ENCODE measurements at regions not wholly inside any gene's neighbourhood (a gene's known extent, or its start where the extent isn't known, plus 50 kb on each side); places are given as distances from the start of the nearest gene placed in this dataset.

DNA sequence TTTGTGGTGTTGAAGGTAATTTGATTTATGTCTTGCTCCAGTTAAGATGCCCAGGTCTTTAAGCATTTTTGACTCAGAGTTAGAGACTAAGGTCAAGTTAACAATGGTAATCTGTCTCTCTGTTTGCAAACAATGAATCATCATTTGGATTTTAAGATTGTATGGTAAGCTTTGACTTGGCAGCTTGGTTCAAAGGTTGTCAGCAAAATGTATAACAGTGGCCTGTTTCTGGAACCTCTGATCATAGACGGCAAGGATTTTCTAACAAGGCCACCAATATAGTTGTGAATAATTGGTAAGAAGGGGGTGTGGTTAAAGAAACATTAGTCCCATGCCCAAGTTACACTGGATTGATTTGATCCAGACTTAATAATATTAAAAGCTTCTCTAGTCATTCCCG is 775.2 kb upstream of the GOLIM4 start:
- TF ChIP-seq, protein P1, sequence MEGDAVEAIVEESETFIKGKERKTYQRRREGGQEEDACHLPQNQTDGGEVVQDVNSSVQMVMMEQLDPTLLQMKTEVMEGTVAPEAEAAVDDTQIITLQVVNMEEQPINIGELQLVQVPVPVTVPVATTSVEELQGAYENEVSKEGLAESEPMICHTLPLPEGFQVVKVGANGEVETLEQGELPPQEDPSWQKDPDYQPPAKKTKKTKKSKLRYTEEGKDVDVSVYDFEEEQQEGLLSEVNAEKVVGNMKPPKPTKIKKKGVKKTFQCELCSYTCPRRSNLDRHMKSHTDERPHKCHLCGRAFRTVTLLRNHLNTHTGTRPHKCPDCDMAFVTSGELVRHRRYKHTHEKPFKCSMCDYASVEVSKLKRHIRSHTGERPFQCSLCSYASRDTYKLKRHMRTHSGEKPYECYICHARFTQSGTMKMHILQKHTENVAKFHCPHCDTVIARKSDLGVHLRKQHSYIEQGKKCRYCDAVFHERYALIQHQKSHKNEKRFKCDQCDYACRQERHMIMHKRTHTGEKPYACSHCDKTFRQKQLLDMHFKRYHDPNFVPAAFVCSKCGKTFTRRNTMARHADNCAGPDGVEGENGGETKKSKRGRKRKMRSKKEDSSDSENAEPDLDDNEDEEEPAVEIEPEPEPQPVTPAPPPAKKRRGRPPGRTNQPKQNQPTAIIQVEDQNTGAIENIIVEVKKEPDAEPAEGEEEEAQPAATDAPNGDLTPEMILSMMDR (IDR thresholded peaks at IDR 0.05; ENCODE audit: insufficient read depth, low read depth, low read length) = no peak
- Histone ChIP-seq H3K4me3 (ENCODE audit: low read depth, low read length) (no peak overlapping the region), H3K27me3 (ENCODE audit: control insufficient read depth, insufficient read depth, low read length) (no peaks in the 10 kb centered on the region; the same call in 1 of the 2 replicates), H3K36me3 (ENCODE audit: control insufficient read depth, insufficient read depth, low read length) (no peaks in the 10 kb centered on the region)
- ChIA-PET CTCF (interaction anchor here (1.1 to 1.3 kb wide), 2 partner anchors 9 to 11 kb away, joined by 3 to 4 read pairs; no protein-coding TSS in a partner anchor), POLR2A (no interaction called here)
- DNase-seq (ENCODE audit: low read depth) = no peak

DNA sequence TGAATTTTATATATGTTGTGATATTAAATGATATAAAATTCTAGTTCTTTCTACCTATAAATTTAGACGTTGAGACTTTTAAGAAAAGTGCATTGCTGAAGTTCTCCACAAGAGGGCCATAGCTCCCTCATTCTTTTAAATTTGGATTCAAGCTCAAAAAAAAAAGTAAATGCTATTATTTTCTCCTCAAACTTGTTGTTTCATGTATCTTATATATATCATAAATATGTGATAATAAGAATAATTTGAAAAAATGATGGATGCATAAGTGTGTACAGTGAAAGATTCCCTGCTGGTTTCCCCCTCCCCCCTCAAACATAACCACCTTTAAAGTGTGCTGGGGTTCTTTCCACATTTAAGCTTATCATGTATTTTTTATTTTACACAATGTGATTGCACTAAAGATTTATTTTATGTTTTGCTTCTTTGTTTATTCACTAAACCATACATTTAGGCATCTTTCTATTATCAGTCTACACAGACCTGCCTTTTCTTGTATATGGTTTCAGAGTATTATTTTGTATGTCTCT is 769.4 kb upstream of the GOLIM4 start:
- POLR2A ChIA-PET = no interaction called here
- peaks cover 2% of the 10 kb centered on the region for H3K27me3 ChIP-seq (ENCODE audit: control insufficient read depth, insufficient read depth, low read length)
- TF ChIP-seq, protein P1 (IDR thresholded peaks at IDR 0.05; ENCODE audit: insufficient read depth, low read depth, low read length) = peak; percentile 80
- no peak overlapping the region for H3K4me3 ChIP-seq (ENCODE audit: low read depth, low read length)
- H3K36me3 ChIP-seq (ENCODE audit: control insufficient read depth, insufficient read depth, low read length) = no peaks in the 10 kb centered on the region
- DNase-seq (ENCODE audit: low read depth) = no peak
- CTCF ChIA-PET = interaction anchor here (0.7 to 4.5 kb wide), 16 partner anchors 9 to 804 kb away, joined by 3 to 28 read pairs (median 4); partner anchors contain the start of gene MECOM

DNA sequence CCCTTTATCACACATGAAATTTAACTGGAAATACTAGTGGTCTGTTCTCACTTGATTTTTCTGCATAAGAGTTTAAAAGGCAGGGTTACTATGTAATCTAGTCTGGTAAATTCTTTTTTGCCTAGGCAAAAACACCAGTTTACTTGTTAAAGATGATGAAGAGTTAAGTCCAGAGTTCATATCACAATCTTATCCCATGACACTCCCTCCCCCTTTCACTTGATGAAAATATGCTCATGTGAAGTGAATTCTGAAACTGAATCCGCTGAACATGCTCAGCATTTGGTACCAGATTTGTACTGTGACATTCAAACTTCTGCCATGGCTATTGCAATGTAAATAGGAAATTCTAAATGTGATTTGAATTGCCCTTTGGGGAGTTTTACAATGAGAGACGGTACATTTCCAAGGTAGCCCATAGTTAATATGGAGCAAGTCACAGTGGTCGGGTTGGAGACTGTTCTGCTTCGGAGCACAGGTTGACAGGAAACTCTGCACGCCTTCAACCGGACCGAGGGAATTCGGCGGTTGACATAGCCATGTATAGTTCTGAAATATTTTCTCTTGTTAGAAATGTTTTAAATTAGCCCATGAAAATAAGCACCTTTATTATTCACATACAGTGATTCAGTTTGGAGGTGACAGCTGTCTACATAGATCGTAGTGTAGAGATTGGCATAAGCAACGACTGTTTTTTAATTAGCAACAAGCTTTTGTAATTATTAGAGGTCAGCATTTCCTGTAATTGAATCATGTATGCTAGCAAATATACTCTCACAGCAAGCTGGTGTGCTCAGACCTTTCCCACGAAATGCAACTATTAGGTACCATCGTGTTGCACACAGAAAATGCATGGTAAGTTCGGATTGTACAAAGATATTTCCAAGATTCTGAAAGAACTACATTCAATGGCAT is 768.6 kb upstream of the GOLIM4 start:
- H3K36me3 ChIP-seq (ENCODE audit: control insufficient read depth, insufficient read depth, low read length) = no peaks in the 10 kb centered on the region
- CTCF ChIA-PET = interaction anchor here (0.6 to 4.5 kb wide), 17 partner anchors 9 to 805 kb away, joined by 3 to 28 read pairs (median 5); partner anchors contain the start of gene MECOM
- no peak for DNase-seq (ENCODE audit: low read depth)
- TF ChIP-seq, protein P1 (IDR thresholded peaks at IDR 0.05; ENCODE audit: insufficient read depth, low read depth, low read length) = no peak
- no peak overlapping the region for H3K4me3 ChIP-seq (ENCODE audit: low read depth, low read length)
- POLR2A ChIA-PET = no interaction called here
- peaks cover 2% of the 10 kb centered on the region for H3K27me3 ChIP-seq (ENCODE audit: control insufficient read depth, insufficient read depth, low read length)

DNA sequence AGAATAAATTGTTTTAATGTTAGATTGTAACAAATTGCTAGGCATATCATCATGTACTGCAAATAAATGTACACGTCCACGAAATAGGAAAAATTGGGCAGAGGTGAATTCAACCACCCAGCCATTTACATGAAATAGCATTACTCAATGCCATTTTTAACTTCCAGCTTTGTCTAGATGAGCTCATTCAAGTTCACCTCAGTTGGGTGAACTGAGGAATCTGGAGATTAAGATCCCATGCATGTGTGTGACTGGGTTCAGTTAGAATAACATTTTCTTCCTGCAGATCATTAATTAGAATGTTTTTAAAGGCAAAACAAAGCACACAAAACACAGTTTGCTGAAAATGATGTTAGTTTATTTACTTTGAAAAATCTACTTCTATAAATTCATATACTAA is 767.8 kb upstream of the GOLIM4 start:
- Histone ChIP-seq H3K36me3 (ENCODE audit: control insufficient read depth, insufficient read depth, low read length) (no peaks in the 10 kb centered on the region), H3K4me3 (ENCODE audit: low read depth, low read length) (no peak overlapping the region), H3K27me3 (ENCODE audit: control insufficient read depth, insufficient read depth, low read length) (peaks cover 2% of the 10 kb centered on the region)
- CTCF ChIA-PET = interaction anchor here (1.3 to 4.5 kb wide), 4 partner anchors 13 to 805 kb away, joined by 3 to 28 read pairs (median 10); no protein-coding TSS in a partner anchor
- POLR2A ChIA-PET = no interaction called here
- no peak for DNase-seq (ENCODE audit: low read depth)
- TF ChIP-seq, protein P1 (IDR thresholded peaks at IDR 0.05; ENCODE audit: insufficient read depth, low read depth, low read length) = no peak

DNA sequence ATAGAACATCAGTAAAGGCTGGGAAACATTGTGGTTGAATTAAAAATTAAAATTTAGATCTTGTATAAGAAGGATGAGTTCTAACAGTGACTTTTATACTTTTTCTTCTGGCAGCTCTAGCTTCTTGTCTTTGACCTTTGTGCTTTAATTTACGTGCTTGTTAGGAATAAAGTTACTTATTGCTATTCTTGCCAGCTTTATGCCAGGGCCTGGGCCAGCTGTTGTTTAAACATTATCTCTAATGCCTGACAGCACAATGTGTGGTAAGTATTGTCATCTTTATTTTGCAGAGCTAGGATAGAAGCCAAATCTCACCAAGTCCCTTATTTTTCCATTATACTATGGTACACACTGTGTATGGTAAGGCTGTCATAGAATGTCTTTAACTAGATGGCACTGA is 766.7 kb upstream of the GOLIM4 start:
- DNase-seq (ENCODE audit: low read depth) = no peak
- H3K4me3 ChIP-seq (ENCODE audit: low read depth, low read length) = no peak overlapping the region
- CTCF ChIA-PET = interaction anchor here (1.3 to 4.5 kb wide), 5 partner anchors 8 to 806 kb away, joined by 3 to 28 read pairs (median 7); no protein-coding TSS in a partner anchor

More for the DNA sequence above, 766.7 kb upstream of the GOLIM4 start:
- Histone ChIP-seq H3K36me3 (ENCODE audit: control insufficient read depth, insufficient read depth, low read length) (no peaks in the 10 kb centered on the region), H3K27me3 (ENCODE audit: control insufficient read depth, insufficient read depth, low read length) (peaks cover 2% of the 10 kb centered on the region; the same call in 1 of the 2 replicates)
- POLR2A ChIA-PET = no interaction called here
- TF ChIP-seq, protein P1 (IDR thresholded peaks at IDR 0.05; ENCODE audit: insufficient read depth, low read depth, low read length) = no peak

Measured in BJ (cell line).